Astrocyte (in vitro differentiated cells and primary cell): ENCODE measurements at regions not wholly inside any gene's neighbourhood (a gene's known extent, or its start where the extent isn't known, plus 50 kb on each side); places are given as distances from the start of the nearest gene placed in this dataset.

Experiments
- CTCF ChIP-seq: IDR thresholded peaks from 2 replicates; pipeline ENCODE4 v1.5.1; 2011; ENCODE audit warnings: low read depth, mild to moderate bottlenecking, inconsistent platforms, low read length, moderate library complexity; ENCODE audit not compliant: insufficient read depth
- EZH2 ChIP-seq: IDR thresholded peaks from 2 replicates; pipeline ENCODE4 v1.6.1; 2012; ENCODE audit warnings: mild to moderate bottlenecking, low read length, inconsistent platforms; ENCODE audit not compliant: insufficient read depth

- TF ChIP-seq CTCF, result no peak
- TF ChIP-seq EZH2, result no peak
Measured at GRCh38 chr18:71011389-71011788, 722.5 kb downstream of the SOCS6 start.
